ENCODE measurements at regions not wholly inside any gene's neighbourhood (a gene's known extent, or its start where the extent isn't known, plus 50 kb on each side); places are given as distances from the start of the nearest gene placed in this dataset.
"Not testable (repeated sequence)": the region's sequence is repeated elsewhere in the genome, so short reads cannot be mapped to it uniquely, and the experiment has no call there.

- TF ChIP-seq POLR2A, CTCF, POLR2AphosphoS5 (IDR thresholded peaks at IDR 0.05): not testable (repeated sequence)
These were observed 94.5 kb upstream of the PLGLB2 start for GRCh38 chr2:87653373-87653772.
